ENCODE measurements at regions not wholly inside any gene's neighbourhood (a gene's known extent, or its start where the extent isn't known, plus 50 kb on each side); places are given as distances from the start of the nearest gene placed in this dataset.

- Histone ChIP-seq H3K27ac (no peak overlapping the region), H3K4me3 (no peak overlapping the region), H3K4me1 (no peaks in the 10 kb centered on the region), H3K36me3 (no peaks in the 10 kb centered on the region), H3K27me3 (no peaks in the 10 kb centered on the region), H3K9me3 (no peaks in the 10 kb centered on the region)
- 84 to 87% methylated on average over 4 of the region's 4 CpGs for WGBS, 2 donors
- TF ChIP-seq CTCF (IDR thresholded peaks at IDR 0.05), result no peak
- no peak for TF ChIP-seq EP300 (IDR thresholded peaks at IDR 0.05)
- TF ChIP-seq POLR2AphosphoS5 (IDR thresholded peaks at IDR 0.05), result no peak
- TF ChIP-seq POLR2A (IDR thresholded peaks at IDR 0.05), result no peak
- ATAC-seq (ENCODE audit: low FRiP score in 2 of 2) (no peak), DNase-seq (no peak)
Measured at GRCh38 chr9:14538526-14538925, 154.7 kb downstream of the ZDHHC21 start.

- DNase-seq (no peak), ATAC-seq (ENCODE audit: low FRiP score in 2 of 2) (no peak)
- Histone ChIP-seq H3K27me3 (no peaks in the 10 kb centered on the region), H3K4me1 (no peaks in the 10 kb centered on the region), H3K27ac (no peak overlapping the region), H3K4me3 (no peak overlapping the region), H3K36me3 (no peaks in the 10 kb centered on the region), H3K9me3 (no peaks in the 10 kb centered on the region)
- 61 to 64% methylated on average over 12 of the region's 12 CpGs for WGBS, 2 donors
- no peak for TF ChIP-seq POLR2AphosphoS5 (IDR thresholded peaks at IDR 0.05)
- TF ChIP-seq EP300 (IDR thresholded peaks at IDR 0.05), result no peak
- no peak for TF ChIP-seq POLR2A (IDR thresholded peaks at IDR 0.05)
- TF ChIP-seq CTCF (IDR thresholded peaks at IDR 0.05), result no peak
Measured at GRCh38 chr9:14535161-14535955, 157.9 kb downstream of the ZDHHC21 start.

- no peak overlapping the region for H3K27ac ChIP-seq
- H3K27me3 ChIP-seq, result no peaks in the 10 kb centered on the region
- H3K9me3 ChIP-seq, result no peaks in the 10 kb centered on the region
- H3K4me3 ChIP-seq, result no peak overlapping the region
- peak in 1 of 2 donors; percentile 36 for DNase-seq
- no peak for ATAC-seq (ENCODE audit: low FRiP score in 2 of 2)
- TF ChIP-seq EP300 (IDR thresholded peaks at IDR 0.05) (no peak), POLR2A (IDR thresholded peaks at IDR 0.05) (no peak), POLR2AphosphoS5 (IDR thresholded peaks at IDR 0.05) (no peak), CTCF (IDR thresholded peaks at IDR 0.05) (no peak)
- no peaks in the 10 kb centered on the region for H3K4me1 ChIP-seq
- 60 to 67% methylated on average over 18 to 20 of the region's 20 CpGs for WGBS, 2 donors
- H3K36me3 ChIP-seq, result no peaks in the 10 kb centered on the region
Measured at GRCh38 chr9:14533867-14534640, 159.2 kb downstream of the ZDHHC21 start.

GRCh38 chr9:14532456-14533115, 160.6 kb downstream of the ZDHHC21 start:
- TF ChIP-seq CTCF (IDR thresholded peaks at IDR 0.05), result no peak
- no peak for TF ChIP-seq EP300 (IDR thresholded peaks at IDR 0.05)
- TF ChIP-seq POLR2A (IDR thresholded peaks at IDR 0.05), result no peak
- no peak for TF ChIP-seq POLR2AphosphoS5 (IDR thresholded peaks at IDR 0.05)
- Histone ChIP-seq H3K4me3 (no peak overlapping the region), H3K9me3 (no peaks in the 10 kb centered on the region), H3K27ac (no peak overlapping the region), H3K36me3 (no peaks in the 10 kb centered on the region), H3K27me3 (no peaks in the 10 kb centered on the region), H3K4me1 (no peaks in the 10 kb centered on the region)
- WGBS, 2 donors, result 82 to 89% methylated on average over 7 of the region's 7 CpGs
- ATAC-seq (ENCODE audit: low FRiP score in 2 of 2) (peak in 1 of 2 donors; percentile 51), DNase-seq (no peak)
